Body of pancreas (tissue), 4 donors: ENCODE measurements at regions not wholly inside any gene's neighbourhood (a gene's known extent, or its start where the extent isn't known, plus 50 kb on each side); places are given as distances from the start of the nearest gene placed in this dataset.

Experiments
- CTCF ChIP-seq, 7 experiments: fragments of 450-650 bp in 4 of 7; fragments of 200-600 bp in 3 of 7; sonication (generic) in 3 of 7; IDR thresholded peaks; one replicate each; pipeline ENCODE4 v1.5.1; 2016 to 2019; ENCODE audit warnings: antibody characterized with exemption in 7 of 7
- POLR2A ChIP-seq, 3 donors: fragments of 450-650 bp; IDR thresholded peaks; one replicate each; pipeline ENCODE4 v1.6.1; 2016; ENCODE audit warnings: antibody characterized with exemption in 3 of 3, mild to moderate bottlenecking in 2 of 3

DNA sequence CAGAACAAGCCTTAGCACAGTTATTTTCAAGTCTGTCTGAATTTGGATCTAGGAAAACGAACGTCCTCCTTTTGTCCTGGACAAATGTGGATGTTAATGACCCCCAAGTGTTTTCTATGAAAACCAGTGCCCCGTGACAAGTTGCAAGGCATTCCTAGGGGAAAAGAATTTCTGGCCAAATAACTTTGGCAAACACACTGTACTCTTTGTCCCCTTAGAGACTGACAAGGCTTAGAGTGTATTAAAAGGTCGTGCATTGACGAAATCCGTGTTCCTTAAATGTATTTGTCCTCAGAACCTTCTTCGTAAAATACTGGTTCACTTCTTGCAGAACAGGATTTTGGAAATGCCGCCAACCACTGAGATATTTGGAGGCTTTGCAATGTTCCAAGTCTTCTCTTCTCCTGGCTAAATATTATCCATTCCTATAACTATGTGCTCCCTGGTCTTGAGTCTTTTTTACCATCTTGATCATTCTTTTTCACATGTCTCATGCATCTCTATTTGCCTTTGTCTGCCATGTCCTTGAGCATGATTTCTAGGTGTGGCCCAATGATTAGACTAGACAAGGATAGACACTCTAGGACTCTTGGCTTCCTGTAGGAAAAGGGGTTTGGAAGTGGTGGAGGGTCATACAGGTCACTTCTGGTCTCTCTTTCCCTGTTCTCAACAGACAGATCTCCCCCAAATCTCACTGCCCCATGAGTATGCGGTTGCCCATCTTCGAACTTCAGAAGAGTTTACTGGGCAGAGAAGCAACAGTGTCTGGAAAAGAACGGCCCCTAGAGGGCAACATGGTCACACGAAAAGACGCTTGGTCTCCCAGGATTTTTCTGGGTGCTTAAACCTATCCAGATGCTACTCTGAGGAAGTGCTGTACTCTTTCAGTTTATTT, 117.5 kb downstream of the EDEM1 start:
- TF ChIP-seq CTCF (IDR thresholded peaks at IDR 0.05) (peak; percentile 50 to 68 (median 67)), POLR2A (IDR thresholded peaks at IDR 0.05) (no peak)
